K562 (cell line): ENCODE measurements at regions not wholly inside any gene's neighbourhood (a gene's known extent, or its start where the extent isn't known, plus 50 kb on each side); places are given as distances from the start of the nearest gene placed in this dataset.
"Not testable (repeated sequence)": the region's sequence is repeated elsewhere in the genome, so short reads cannot be mapped to it uniquely, and the experiment has no call there.

Source experiments
- ATAC-seq: fragments of 200-7000 bp; cut with Tn5 transposase; 3 replicates; pipeline ENCODE4 v1.9.1; 2020; ENCODE audit warnings: moderate library complexity
- BruUV-seq: library from RNA; stranded (reverse); fragments of 400-500 nt; replicated peaks from 2 replicates; lab custom pipeline; 2021; lab: Mats Ljungman, UMichigan
- CTCF ChIA-PET: fragments of 300-600 bp; formaldehyde crosslinking; extraction: SDS; loops from one replicate; lab custom pipeline; 2021; ENCODE audit warnings: low intra/inter-chr PET ratio; lab: Yijun Ruan, JAX
- POLR2A ChIA-PET: fragments of 300-600, 350-650 bp; sonication (Branson Sonifier 250); formaldehyde crosslinking; extraction: SDS; loops from one replicate; lab custom pipeline; 2021; ENCODE audit warnings: antibody characterized with exemption, inconsistent platforms; lab: Yijun Ruan, JAX
- DNase-seq, 4 experiments: peaks; one replicate each; pipeline versions ENCODE4 v3.0.0 to v3.0.0-alpha.2; 2011 to 2018; ENCODE audit warnings: low spot score in 3 of 4, mixed read lengths in 3 of 4; ENCODE audit errors: extremely low read depth in 1 of 4
- FAIRE-seq: peaks from 2 replicates; lab custom pipeline; 2011; peaks lifted over from hg19 to GRCh38; lab: Jason Lieb, UNC
- H2AFZ ChIP-seq: 2 replicates; pipeline ENCODE4 v1.6.0; 2011; ENCODE audit warnings: low read depth, low read length, control low read depth, inconsistent platforms
- H3K27ac ChIP-seq: fragments of 200-600 bp; 3 replicates; pipeline ENCODE4 v1.8.0; 2011; ENCODE audit warnings: low read depth, mild to moderate bottlenecking, control low read depth, inconsistent platforms, low read length, moderate library complexity, mixed read lengths; ENCODE audit errors: extremely low read depth
- H3K27me3 ChIP-seq, 2 experiments: fragments of 300-600 bp in 1 of 2; 2 replicates in 1 of 2; 3 replicates in 1 of 2; pipeline versions ENCODE4 v1.6.0 to v1.8.0; 2011; ENCODE audit warnings: inconsistent platforms in 2 of 2, low read length in 2 of 2, mild to moderate bottlenecking in 1 of 2, mixed read lengths in 1 of 2, moderate library complexity in 1 of 2; ENCODE audit not compliant: control insufficient read depth in 2 of 2, insufficient read depth in 2 of 2
- H3K36me3 ChIP-seq: fragments of 300-600 bp; 3 replicates; pipeline ENCODE4 v1.8.0; 2011; ENCODE audit warnings: mild to moderate bottlenecking, low read length, inconsistent platforms; ENCODE audit not compliant: control insufficient read depth, insufficient read depth
- H3K4me1 ChIP-seq, 2 experiments: fragments of 200-600 bp in 1 of 2; replicated peaks in 1 of 2; 2 replicates in 1 of 2; 3 replicates in 1 of 2; pipeline versions ENCODE4 v1.5.1 to v1.8.0; 2011; ENCODE audit warnings: inconsistent platforms in 2 of 2, low read length in 2 of 2, mild to moderate bottlenecking in 1 of 2, mixed read lengths in 1 of 2, moderate library complexity in 1 of 2; ENCODE audit not compliant: control insufficient read depth in 2 of 2, insufficient read depth in 2 of 2
- H3K4me2 ChIP-seq: 2 replicates; pipeline ENCODE4 v1.6.1; 2011; ENCODE audit warnings: low read length, control low read depth, inconsistent platforms, mixed read lengths; ENCODE audit not compliant: insufficient read depth
- H3K4me3 ChIP-seq: fragments of 200-600 bp; sonication (generic), shearing (Covaris generic); 2 replicates; pipeline ENCODE4 v1.5.1; 2016; ENCODE audit warnings: control low read depth, inconsistent platforms
- H3K79me2 ChIP-seq: fragments of 200-600 bp; 3 replicates; pipeline ENCODE4 v1.8.0; 2011; ENCODE audit warnings: low read length, inconsistent platforms; ENCODE audit not compliant: control insufficient read depth, insufficient read depth
- H3K9ac ChIP-seq, 2 experiments: 2 replicates each; pipeline versions ENCODE4 v1.6.0 to v1.6.1; 2011; ENCODE audit warnings: low read depth in 2 of 2, low read length in 2 of 2, control low read depth in 1 of 2, inconsistent platforms in 1 of 2, mild to moderate bottlenecking in 1 of 2, mixed read lengths in 1 of 2; ENCODE audit not compliant: insufficient read depth in 1 of 2
- H3K9me1 ChIP-seq: one replicate; pipeline ENCODE4 v1.6.0; 2011; ENCODE audit warnings: inconsistent platforms, mild to moderate bottlenecking, low read length, moderate library complexity; ENCODE audit not compliant: control insufficient read depth, insufficient read depth
- H3K9me3 ChIP-seq: replicated peaks from 2 replicates; pipeline ENCODE4 v1.5.1; 2011; ENCODE audit warnings: low read depth, low read length, inconsistent platforms; ENCODE audit not compliant: control insufficient read depth, insufficient read depth
- H4K20me1 ChIP-seq: replicated peaks from 2 replicates; pipeline ENCODE4 v1.6.1; 2011; ENCODE audit warnings: low read length, inconsistent platforms, mixed read lengths; ENCODE audit not compliant: control insufficient read depth, insufficient read depth
- EP400 ChIP-seq: fragments of 450-650 bp; IDR thresholded peaks from 2 replicates; pipeline ENCODE4 v1.6.1; 2017; ENCODE audit warnings: antibody characterized with exemption, mild to moderate bottlenecking, moderate library complexity
- MGA ChIP-seq: fragments of 450-650 bp; IDR thresholded peaks from 2 replicates; pipeline ENCODE4 v1.6.1; 2016; ENCODE audit warnings: mild to moderate bottlenecking, moderate library complexity
- NFRKB ChIP-seq: fragments of 450-650 bp; IDR thresholded peaks from 2 replicates; pipeline ENCODE4 v1.6.1; 2016; ENCODE audit warnings: low read depth
- PRDM10 ChIP-seq: fragments of 450-650 bp; IDR thresholded peaks from 2 replicates; pipeline ENCODE4 v1.6.1; 2018; ENCODE audit not compliant: partially characterized antibody
- RBFOX2 ChIP-seq: fragments of 200-400 bp; formaldehyde crosslinking; IDR thresholded peaks from 2 replicates; pipeline ENCODE4 v1.6.1; 2017; ENCODE audit warnings: low read depth, mild to moderate bottlenecking, low read length, moderate library complexity
- TAF7 ChIP-seq: fragments of 450-650 bp; IDR thresholded peaks from 2 replicates; pipeline ENCODE4 v1.6.1; 2016; ENCODE audit warnings: missing genetic modification characterization, missing compliant biosample characterization
- WGBS: fragments of 100-300 bp; shearing (Covaris generic); methylation state at CpG from one replicate; pipeline ENCODE4 v1.1.6; 2016; ENCODE audit warnings: low coverage, mixed read lengths; ENCODE audit not compliant: insufficient coverage; ENCODE audit errors: missing lambda C conversion rate; 5-methylcytosine and 5-hydroxymethylcytosine counted together
- in situ Hi-C: fragments of 300-500 bp; cut with MboI; formaldehyde crosslinking; loops from 4 replicates; pipeline ENCODE4 v1.15.0; 2018; ENCODE audit warnings: inconsistent platforms, mixed read lengths
- intact Hi-C: fragments of 100-400 bp; cut with micrococcal nuclease; formaldehyde crosslinking; loops from 2 replicates; pipeline ENCODE4 v1.14.2; 2022

GRCh38 chrX:111594348-111594877 lies 83.0 kb downstream of the SERTM2 start:
- WGBS, result 20% methylated on average over 1 of the region's 28 CpGs
- DNase-seq, H3K9me1 ChIP-seq, H3K27me3 ChIP-seq, ATAC-seq, H3K79me2 ChIP-seq, FAIRE-seq, H3K36me3 ChIP-seq, in situ Hi-C loops, H4K20me1 ChIP-seq, H3K4me1 ChIP-seq, CTCF ChIA-PET, H3K9me3 ChIP-seq, intact Hi-C loops: not testable (repeated sequence)
- Histone ChIP-seq H3K27ac (peak overlapping the region; percentile 52; the same call in 1 of the 3 replicates), H3K4me3 (peak overlapping the region; percentile 29), H3K4me2 (peak overlapping the region; percentile 56; the same call in 1 of the 2 replicates), H3K9ac (peak overlapping the region; percentile 22 to 58; a peak in 2 of 4 replicates), H2AFZ (peak overlapping the region; percentile 54)
- POLR2A ChIA-PET, result interaction anchor here (0.5 kb wide), 1 partner anchor 1019 kb away, joined by 3 read pairs; no protein-coding TSS in a partner anchor
- TSS peak; percentile 84 for BruUV-seq
- TF ChIP-seq NFRKB (peak; percentile 86; the same call in 1 of the 2 replicates), MGA (peak; percentile 29; the same call in 1 of the 2 replicates), RBFOX2 (peak; percentile 45; the same call in 1 of the 2 replicates), TAF7 (tag) (0 out of 2 replicates have a peak, but pooled peaks have one; percentile 36), EP400 (peak; percentile 37; the same call in 1 of the 2 replicates), PRDM10 (peak; percentile 73)
